ENCODE measurements at regions not wholly inside any gene's neighbourhood (a gene's known extent, or its start where the extent isn't known, plus 50 kb on each side); places are given as distances from the start of the nearest gene placed in this dataset.
A peak's percentile ranks its signal among the peaks of the same experiment; 100 is the strongest.
"Not testable (repeated sequence)": the region's sequence is repeated elsewhere in the genome, so short reads cannot be mapped to it uniquely, and the experiment has no call there.

DNA sequence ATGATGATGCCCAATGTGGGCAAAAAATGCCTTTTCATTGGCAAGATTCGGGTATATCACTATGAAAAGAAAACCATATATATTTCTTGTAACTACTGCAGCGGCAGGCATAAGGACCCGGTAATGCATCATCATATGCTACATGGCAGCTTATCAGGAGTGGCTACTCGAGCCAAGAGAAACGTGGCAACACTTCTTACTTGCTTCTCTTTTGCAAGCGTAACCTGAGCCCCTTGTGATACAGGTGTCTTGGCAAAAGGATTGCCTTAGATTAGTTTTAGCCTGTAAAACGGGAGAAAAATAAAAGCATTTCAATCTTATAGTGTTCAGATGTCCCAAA is 280.3 kb downstream of the SPRY1 start:
- Histone ChIP-seq H3K27me3 (no peaks in the 10 kb centered on the region), H3K36me3 (no peaks in the 10 kb centered on the region), H3K4me1 (peaks cover 11% of the 10 kb centered on the region), H3K27ac (no peak overlapping the region), H3K9me3 (no peaks in the 10 kb centered on the region), H3K4me3 (no peak overlapping the region)
- peak; percentile 52 for ATAC-seq
- TF ChIP-seq, protein P1, sequence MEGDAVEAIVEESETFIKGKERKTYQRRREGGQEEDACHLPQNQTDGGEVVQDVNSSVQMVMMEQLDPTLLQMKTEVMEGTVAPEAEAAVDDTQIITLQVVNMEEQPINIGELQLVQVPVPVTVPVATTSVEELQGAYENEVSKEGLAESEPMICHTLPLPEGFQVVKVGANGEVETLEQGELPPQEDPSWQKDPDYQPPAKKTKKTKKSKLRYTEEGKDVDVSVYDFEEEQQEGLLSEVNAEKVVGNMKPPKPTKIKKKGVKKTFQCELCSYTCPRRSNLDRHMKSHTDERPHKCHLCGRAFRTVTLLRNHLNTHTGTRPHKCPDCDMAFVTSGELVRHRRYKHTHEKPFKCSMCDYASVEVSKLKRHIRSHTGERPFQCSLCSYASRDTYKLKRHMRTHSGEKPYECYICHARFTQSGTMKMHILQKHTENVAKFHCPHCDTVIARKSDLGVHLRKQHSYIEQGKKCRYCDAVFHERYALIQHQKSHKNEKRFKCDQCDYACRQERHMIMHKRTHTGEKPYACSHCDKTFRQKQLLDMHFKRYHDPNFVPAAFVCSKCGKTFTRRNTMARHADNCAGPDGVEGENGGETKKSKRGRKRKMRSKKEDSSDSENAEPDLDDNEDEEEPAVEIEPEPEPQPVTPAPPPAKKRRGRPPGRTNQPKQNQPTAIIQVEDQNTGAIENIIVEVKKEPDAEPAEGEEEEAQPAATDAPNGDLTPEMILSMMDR (IDR thresholded peaks at IDR 0.05): no peak
- intact Hi-C loops (cut with DNase I): no loop called here
- no peak for DNase-seq

DNA sequence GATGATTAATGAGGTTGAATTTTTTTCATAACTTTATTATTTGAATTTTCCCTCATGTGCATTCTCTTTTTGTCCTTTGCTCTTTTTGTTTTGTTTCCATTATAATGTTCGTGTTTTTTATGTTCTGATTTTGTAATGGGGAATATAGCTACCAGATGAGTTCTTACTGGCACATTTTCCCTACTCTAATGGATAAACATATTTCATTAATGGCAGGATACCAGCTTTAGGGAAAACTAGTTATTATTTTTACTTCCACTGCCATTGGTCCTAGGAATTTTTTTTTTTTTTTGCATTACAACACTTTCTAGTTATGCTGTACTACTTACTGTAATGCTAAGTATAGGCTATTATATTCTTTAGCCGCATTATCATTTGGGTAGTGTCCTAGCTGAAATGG is 286.3 kb downstream of the SPRY1 start:
- Histone ChIP-seq H3K4me1 (no peaks in the 10 kb centered on the region), H3K9me3 (no peaks in the 10 kb centered on the region), H3K36me3 (no peaks in the 10 kb centered on the region), H3K27ac (no peak overlapping the region), H3K27me3 (no peaks in the 10 kb centered on the region), H3K4me3 (no peak overlapping the region)
- intact Hi-C loops (cut with DNase I): no loop called here
- ATAC-seq (no peak), DNase-seq (no peak)
- TF ChIP-seq, protein P1 (IDR thresholded peaks at IDR 0.05): no peak

DNA sequence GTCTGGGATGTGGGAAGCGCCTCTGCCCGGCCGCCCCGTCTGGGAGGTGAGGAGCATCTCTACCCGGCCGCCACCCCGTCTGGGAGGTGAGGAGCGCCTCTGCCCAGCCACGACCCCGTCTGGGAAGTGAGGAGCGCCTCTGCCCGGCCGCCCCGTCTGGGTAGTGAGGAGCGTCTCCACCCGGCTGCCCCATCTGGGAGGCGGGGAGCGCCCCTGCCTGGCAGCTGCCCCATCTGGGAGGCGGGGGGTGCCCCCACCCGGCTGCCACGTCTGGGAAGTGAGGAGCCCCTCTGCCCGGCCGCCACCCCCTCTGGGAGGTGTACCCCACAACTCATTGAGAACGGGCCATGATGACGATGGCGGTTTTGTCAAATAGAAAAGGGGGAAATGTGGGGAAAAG is 288.3 kb downstream of the SPRY1 start:
- H3K4me1 ChIP-seq; H3K27me3 ChIP-seq; DNase-seq; ATAC-seq; H3K27ac ChIP-seq; H3K4me3 ChIP-seq; intact Hi-C loops (cut with DNase I); H3K9me3 ChIP-seq; H3K36me3 ChIP-seq: not testable (repeated sequence)

DNA sequence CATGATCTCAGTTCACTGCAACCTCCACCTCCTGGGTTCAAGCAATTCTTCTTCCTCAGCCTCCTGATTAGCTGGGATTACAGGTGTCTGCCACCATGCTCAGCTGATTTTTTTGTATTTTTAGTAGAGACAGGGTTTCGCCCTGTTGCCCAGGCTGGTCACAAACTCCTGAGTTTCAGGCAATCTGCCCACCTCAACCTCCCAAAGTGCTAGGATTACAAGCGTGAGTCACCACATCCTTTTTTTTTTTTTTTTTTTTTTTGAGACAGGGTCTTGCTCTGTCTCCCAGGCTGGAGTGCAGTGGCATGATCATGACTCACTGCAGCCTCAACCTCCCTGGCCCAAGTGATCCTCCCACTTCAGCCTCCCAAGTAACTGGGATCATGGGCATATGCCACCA is 298.9 kb downstream of the SPRY1 start:
- DNase-seq, H3K27ac ChIP-seq, H3K27me3 ChIP-seq: not testable (repeated sequence)

DNA sequence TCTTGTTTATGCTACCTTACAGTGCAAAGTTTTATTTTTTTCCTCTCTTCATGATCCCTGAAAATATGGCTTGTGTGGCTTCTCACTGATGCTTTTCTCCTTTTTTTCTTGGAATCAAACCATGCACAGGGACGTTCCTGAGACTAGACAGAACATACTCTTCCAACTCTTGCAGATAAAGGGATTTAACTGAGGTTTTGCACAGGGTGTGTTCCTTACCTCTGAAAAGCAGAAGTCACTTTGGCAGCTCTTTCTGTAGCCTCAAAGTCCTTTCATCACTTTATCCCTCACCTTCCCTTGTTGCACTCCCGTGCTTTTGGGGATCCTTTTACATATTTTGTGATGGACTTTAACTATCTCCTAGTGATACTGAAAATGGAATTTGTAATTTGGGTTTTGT is 300.1 kb downstream of the SPRY1 start:
- DNase-seq (no peak), ATAC-seq (no peak)
- Histone ChIP-seq H3K4me1 (no peaks in the 10 kb centered on the region), H3K9me3 (no peaks in the 10 kb centered on the region), H3K27ac (no peak overlapping the region), H3K36me3 (no peaks in the 10 kb centered on the region), H3K27me3 (no peaks in the 10 kb centered on the region), H3K4me3 (no peak overlapping the region)
- TF ChIP-seq, protein P1 (IDR thresholded peaks at IDR 0.05): no peak
- intact Hi-C loops (cut with DNase I): no loop called here

More for the DNA sequence above, 298.9 kb downstream of the SPRY1 start:
- H3K9me3 ChIP-seq; H3K4me3 ChIP-seq; H3K4me1 ChIP-seq; intact Hi-C loops (cut with DNase I); H3K36me3 ChIP-seq; ATAC-seq: not testable (repeated sequence)

DNA sequence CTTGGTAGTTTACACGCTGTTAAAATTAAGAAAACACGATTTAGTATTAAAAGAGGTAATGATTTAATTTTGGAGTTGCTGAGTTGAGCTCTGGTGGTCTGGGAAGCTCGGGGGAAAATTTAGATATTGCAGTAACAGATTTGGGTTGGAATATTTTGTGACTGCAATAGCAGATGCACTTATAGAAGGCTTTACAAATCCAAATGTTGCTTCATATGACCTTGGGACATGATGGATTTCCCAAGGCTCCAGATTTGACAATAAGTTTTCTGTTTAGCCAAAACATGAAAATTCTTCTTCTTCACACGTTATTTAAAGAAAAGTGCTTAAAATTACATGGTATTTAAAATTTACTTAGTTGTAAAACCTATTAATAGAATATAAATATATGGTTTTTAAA is 302.0 kb downstream of the SPRY1 start:
- ATAC-seq (no peak), DNase-seq (no peak)
- intact Hi-C loops (cut with DNase I): no loop called here

More for the DNA sequence above, 302.0 kb downstream of the SPRY1 start:
- Histone ChIP-seq H3K27me3 (no peaks in the 10 kb centered on the region), H3K4me3 (no peak overlapping the region), H3K4me1 (no peaks in the 10 kb centered on the region), H3K27ac (no peak overlapping the region), H3K9me3 (no peaks in the 10 kb centered on the region), H3K36me3 (no peaks in the 10 kb centered on the region)
- TF ChIP-seq, protein P1 (IDR thresholded peaks at IDR 0.05): no peak
